ENCODE measurements at regions not wholly inside any gene's neighbourhood (a gene's known extent, or its start where the extent isn't known, plus 50 kb on each side); places are given as distances from the start of the nearest gene placed in this dataset.

- TF ChIP-seq POLR2AphosphoS5 (IDR thresholded peaks at IDR 0.05; ENCODE audit: low read depth, low read length): no peak
- TF ChIP-seq TAF1 (IDR thresholded peaks at IDR 0.05; ENCODE audit: borderline replicate concordance, insufficient read depth, low read length): no peak
- no peak for TF ChIP-seq FOXP2 (optimal IDR thresholded peaks at IDR 0.05; ENCODE audit: borderline replicate concordance, extremely low read depth, extremely low read length, insufficient read depth)
- TF ChIP-seq, protein P1, sequence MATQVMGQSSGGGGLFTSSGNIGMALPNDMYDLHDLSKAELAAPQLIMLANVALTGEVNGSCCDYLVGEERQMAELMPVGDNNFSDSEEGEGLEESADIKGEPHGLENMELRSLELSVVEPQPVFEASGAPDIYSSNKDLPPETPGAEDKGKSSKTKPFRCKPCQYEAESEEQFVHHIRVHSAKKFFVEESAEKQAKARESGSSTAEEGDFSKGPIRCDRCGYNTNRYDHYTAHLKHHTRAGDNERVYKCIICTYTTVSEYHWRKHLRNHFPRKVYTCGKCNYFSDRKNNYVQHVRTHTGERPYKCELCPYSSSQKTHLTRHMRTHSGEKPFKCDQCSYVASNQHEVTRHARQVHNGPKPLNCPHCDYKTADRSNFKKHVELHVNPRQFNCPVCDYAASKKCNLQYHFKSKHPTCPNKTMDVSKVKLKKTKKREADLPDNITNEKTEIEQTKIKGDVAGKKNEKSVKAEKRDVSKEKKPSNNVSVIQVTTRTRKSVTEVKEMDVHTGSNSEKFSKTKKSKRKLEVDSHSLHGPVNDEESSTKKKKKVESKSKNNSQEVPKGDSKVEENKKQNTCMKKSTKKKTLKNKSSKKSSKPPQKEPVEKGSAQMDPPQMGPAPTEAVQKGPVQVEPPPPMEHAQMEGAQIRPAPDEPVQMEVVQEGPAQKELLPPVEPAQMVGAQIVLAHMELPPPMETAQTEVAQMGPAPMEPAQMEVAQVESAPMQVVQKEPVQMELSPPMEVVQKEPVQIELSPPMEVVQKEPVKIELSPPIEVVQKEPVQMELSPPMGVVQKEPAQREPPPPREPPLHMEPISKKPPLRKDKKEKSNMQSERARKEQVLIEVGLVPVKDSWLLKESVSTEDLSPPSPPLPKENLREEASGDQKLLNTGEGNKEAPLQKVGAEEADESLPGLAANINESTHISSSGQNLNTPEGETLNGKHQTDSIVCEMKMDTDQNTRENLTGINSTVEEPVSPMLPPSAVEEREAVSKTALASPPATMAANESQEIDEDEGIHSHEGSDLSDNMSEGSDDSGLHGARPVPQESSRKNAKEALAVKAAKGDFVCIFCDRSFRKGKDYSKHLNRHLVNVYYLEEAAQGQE (IDR thresholded peaks at IDR 0.05; ENCODE audit: insufficient read depth in 1 of 2, low read depth in 2 of 2, low read length in 2 of 2): no peak
Measured at GRCh38 chr2:8541636-8542035, 140.2 kb upstream of the ID2 start.
